ENCODE measurements at regions not wholly inside any gene's neighbourhood (a gene's known extent, or its start where the extent isn't known, plus 50 kb on each side); places are given as distances from the start of the nearest gene placed in this dataset.

DNA sequence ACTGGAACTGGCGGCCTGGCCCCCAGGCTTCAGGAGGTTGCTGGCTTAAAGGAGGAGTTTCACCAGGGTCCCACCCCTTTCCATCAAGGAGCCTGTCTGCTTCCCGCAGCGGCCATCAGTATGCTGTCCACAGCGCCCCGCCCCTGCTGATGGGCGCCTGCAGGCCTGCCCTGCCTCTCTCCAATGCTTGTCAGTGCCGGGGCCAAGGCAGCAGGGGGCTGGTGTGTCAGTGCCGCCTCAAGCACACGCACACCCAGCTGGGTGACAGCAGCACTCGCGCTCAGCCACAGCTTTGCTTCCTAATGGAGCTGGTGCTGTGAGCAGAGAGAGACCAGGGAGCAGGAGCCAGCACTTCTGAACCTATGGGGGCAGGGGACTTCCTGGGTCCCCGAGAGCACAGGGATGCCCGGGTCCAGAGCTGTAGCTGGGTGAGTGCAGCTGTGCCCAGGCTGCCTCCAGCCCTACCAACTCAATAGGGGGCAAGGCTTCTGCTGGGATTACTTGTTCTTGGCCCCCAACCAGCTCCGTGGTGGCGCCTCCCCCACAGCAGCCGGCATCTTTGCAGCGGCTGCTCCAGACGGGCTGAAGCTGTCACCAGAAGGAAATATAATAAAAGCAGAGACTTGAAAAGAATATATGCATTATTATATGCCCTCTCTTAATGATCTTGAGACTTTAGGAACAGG lies 377.2 kb upstream of the LRATD1 start:
- TF ChIP-seq, protein P1, sequence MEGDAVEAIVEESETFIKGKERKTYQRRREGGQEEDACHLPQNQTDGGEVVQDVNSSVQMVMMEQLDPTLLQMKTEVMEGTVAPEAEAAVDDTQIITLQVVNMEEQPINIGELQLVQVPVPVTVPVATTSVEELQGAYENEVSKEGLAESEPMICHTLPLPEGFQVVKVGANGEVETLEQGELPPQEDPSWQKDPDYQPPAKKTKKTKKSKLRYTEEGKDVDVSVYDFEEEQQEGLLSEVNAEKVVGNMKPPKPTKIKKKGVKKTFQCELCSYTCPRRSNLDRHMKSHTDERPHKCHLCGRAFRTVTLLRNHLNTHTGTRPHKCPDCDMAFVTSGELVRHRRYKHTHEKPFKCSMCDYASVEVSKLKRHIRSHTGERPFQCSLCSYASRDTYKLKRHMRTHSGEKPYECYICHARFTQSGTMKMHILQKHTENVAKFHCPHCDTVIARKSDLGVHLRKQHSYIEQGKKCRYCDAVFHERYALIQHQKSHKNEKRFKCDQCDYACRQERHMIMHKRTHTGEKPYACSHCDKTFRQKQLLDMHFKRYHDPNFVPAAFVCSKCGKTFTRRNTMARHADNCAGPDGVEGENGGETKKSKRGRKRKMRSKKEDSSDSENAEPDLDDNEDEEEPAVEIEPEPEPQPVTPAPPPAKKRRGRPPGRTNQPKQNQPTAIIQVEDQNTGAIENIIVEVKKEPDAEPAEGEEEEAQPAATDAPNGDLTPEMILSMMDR (IDR thresholded peaks at IDR 0.05), result no peak
- no peak for TF ChIP-seq POLR2A (IDR thresholded peaks at IDR 0.05)

All from right lobe of liver (tissue), 4 donors.